Activated CD8-positive, alpha-beta memory T cell treated with anti-CD3 and anti-CD28 coated beads for 36 hours (primary cell): ENCODE measurements at regions not wholly inside any gene's neighbourhood (a gene's known extent, or its start where the extent isn't known, plus 50 kb on each side); places are given as distances from the start of the nearest gene placed in this dataset.
"Not testable (repeated sequence)": the region's sequence is repeated elsewhere in the genome, so short reads cannot be mapped to it uniquely, and the experiment has no call there.

Source experiments
- CTCF ChIA-PET: fragments of 350-600 bp; sonication (Branson Sonifier 250); formaldehyde crosslinking; loops from one replicate; lab custom pipeline; 2021; ENCODE audit warnings: antibody characterized with exemption; lab: Charles Lee
- POLR2A ChIA-PET: fragments of 350-600 bp; sonication (Branson Sonifier 250); formaldehyde crosslinking; loops from one replicate; lab custom pipeline; 2021; ENCODE audit warnings: antibody characterized with exemption; lab: Charles Lee

DNA sequence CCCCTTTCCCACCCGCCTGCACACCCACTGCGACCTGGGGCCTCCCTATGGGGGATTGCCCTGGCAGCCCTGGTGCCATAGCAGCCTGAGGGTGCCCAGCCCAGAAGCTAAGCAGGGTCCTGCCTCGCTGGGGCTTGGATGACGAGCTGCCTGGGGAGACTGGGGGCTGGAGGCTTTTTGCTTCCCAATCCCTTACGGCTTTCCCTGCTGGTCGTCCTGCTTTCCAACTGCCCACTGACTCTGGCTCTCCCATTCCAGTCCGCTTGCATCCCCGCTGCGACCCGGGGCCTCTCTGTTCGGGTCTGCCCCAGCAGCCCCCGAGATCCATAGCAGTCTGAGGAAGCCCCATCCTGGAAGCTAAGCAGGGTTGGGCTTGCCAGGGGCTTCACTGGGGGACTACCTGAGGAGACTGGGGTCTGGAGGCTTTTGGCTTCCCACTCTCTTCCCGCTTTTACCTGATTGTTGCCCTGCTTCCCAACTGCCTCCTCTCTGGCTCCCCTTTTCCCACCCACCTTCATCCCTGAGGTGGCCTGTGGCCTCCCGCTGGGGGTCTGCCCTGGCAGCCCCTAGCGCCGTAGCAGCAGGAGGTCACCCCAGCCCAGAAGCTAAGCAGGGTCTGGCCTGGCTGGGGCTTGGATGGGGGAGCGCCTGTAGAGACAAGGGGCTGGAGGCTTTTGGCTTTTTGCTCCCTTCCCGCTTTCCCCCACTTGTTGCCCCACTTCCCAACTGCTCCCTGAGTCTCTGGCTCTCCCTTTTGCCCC, 2292.8 kb downstream of the TP53TG3F start:
- POLR2A ChIA-PET: no interaction called here
- CTCF ChIA-PET: no interaction called here

DNA sequence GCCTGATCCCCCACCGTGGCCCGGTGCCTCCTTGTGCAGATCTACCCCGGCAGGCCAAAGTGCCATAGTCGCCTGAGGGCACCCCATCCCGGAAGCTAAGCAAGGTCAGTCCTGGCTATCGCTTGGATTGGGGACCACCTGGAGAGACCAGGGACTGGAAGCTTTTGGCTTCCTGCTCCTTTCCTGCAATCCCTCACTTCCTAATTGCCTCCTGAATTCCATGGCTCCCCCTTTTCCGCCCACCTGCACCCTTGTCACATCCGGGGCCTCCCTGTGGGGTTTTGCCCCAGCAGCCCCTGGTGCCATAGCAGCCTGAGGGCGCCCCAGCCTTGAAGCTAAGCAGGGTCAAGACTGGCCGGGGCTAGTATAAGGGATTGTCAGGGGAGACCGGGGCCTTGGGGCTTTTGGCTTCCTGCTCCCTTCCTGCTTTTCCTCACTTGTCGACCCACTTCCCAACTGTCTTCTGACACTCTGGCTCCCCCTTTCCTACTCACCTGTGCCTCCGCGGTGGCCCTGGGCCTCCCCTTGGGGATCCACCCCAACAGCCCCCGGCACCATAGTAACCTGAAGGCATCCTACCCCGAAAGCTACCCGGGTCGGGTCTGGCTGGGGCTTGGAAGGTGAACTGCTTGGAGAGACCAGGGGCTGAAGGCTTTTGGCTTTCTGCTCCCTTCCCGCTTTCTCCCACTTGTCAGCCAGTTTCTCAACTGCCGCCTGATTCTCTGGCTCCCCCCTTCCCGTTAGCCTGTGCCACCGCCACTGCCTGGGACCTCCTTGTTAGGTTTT, 2293.6 kb downstream of the TP53TG3F start:
- CTCF ChIA-PET: no interaction called here
- POLR2A ChIA-PET: no interaction called here

- POLR2A ChIA-PET: no interaction called here
- CTCF ChIA-PET: no interaction called here
Measured at GRCh38 chr16:35753559-35754390, 2294.4 kb downstream of the TP53TG3F start.

- CTCF ChIA-PET: no interaction called here
- POLR2A ChIA-PET: no interaction called here
Measured at GRCh38 chr16:35754391-35755369, 2295.3 kb downstream of the TP53TG3F start.

- ChIA-PET CTCF (no interaction called here), POLR2A (no interaction called here)
Measured at GRCh38 chr16:35788381-35788780, 2329.0 kb downstream of the TP53TG3F start.

GRCh38 chr16:35792516-35793285, 2333.3 kb downstream of the TP53TG3F start:
- ChIA-PET CTCF (no interaction called here), POLR2A (no interaction called here)

DNA sequence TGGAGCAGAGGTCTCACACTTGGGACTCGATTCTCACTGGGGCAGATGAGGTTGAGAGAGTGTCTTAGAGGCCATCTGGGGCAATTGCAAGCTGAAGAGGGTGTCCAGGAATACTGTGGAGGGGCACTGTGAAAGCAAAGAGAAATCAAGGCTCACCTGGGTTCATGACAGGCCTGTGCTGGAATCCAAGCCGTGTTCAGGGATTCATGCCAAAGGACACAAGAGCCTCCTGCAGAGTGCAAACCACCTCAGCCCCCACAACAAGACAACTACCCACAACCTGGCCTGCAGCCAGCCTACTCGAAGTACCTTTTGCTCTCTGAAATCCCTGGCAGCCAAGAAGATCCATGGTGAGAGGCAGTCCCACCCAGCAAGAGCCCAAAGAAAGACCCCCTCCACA, 2334.2 kb downstream of the TP53TG3F start:
- ChIA-PET CTCF (no interaction called here), POLR2A (no interaction called here)

- POLR2A ChIA-PET: no interaction called here
- CTCF ChIA-PET: no interaction called here
Measured at GRCh38 chr16:35794896-35795295, 2335.5 kb downstream of the TP53TG3F start.

- POLR2A ChIA-PET: no interaction called here
- CTCF ChIA-PET: no interaction called here
Measured at GRCh38 chr16:35795361-35796029, 2336.1 kb downstream of the TP53TG3F start.

- ChIA-PET POLR2A (no interaction called here), CTCF (no interaction called here)
Measured at GRCh38 chr16:35797811-35798210, 2338.4 kb downstream of the TP53TG3F start.

DNA sequence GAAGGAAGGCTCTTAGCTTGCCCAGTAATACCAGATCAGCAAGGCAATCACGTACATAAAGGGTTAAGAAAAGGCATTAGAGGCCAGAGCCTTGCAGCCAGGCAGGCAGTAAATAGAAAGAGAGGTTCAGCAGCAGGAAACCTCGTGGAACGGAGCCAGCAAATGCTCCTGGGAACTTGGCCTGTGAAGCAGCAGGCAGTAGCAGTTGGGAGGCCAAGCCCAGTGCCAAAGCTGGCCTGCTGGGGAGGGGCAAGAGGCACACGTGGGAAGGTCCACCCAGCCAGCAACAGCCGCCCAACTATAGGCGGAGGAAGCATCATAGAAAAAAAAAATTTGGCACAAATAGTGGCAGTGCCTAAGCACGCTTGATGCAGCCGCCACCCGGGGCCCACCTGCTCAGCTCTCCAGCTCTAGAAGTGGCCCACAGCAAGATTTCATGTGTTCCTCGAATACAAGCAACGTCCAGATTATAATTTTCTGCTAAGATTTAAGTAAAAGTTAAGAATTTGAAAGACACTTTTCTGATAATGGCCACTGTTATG, 2339.5 kb downstream of the TP53TG3F start:
- POLR2A ChIA-PET: no interaction called here
- CTCF ChIA-PET: no interaction called here

DNA sequence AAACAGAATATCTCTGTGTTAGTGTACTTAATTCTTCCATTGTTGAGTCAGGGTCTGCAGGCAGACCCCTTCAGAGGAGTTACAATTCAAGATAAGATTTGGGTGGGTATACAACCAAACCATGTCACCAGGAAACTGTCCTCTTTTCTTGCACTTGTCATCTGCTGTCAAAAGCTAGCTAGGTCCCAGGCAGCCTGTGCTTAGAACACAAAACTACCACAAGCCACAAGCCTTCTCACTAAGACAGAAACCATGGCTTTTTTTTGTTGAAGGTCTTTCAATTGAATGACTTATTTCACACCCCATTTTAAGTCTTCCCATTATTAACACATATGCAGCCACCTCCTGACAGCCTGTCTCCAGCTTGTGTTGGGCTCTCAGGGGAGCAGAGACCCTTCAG, 2345.1 kb downstream of the TP53TG3F start:
- POLR2A ChIA-PET, CTCF ChIA-PET: not testable (repeated sequence)

DNA sequence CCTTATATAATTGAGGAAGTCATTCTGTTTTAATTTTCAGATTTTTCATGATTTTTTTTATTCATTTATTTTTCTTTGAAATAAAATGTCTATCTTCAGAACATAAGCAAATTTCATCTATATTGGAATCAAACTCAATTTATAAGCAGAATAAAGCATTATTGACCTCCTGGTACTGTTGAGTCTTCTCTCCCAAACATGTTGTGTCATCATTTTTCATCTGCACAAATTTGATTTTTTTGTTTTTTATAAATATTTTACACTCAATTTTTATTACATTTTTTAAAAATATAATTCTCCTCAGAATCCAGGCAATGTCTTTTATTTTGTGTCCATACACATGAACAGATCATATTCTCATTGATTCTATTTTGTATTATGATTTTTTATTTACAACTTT, 2363.9 kb downstream of the TP53TG3F start:
- ChIA-PET POLR2A (no interaction called here), CTCF (no interaction called here)

DNA sequence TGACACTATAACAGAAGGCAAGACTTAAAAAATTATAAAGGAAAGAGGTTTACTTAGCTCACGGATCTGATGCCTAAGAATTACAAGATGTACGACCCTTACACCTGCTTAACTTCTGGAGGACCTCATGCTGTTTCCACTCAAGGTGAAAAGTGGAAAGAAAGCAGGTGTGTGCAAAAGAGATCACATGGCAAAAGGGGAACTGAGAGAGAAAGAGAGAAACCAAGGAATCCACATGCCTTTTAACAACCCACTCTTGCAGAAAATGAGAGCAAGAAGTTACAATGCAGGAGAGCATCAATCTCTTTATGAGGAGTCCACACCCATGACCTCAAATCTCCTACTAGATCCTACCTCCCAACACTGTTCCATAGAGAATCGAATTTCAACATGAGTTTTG, 2382.2 kb downstream of the TP53TG3F start:
- ChIA-PET POLR2A (no interaction called here), CTCF (no interaction called here)

DNA sequence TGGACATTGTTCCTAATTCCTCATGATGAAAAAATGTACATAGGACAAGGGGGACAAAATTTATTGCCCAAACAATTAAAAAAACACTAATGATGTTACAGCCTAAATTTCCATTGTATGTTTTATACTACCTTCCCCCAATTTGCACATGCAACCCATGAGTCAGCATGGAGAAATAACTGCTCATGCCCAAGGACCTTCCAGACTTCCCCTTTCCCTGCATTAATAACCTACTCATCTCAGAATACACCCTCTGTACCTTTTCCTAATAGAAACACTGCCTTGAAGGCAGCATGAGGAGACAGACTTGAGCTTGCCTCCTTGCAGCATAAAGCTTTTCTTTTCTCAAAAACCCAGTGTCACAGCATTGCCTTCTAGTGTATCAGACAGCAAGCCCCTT, 2402.8 kb downstream of the TP53TG3F start:
- CTCF ChIA-PET: no interaction called here
- POLR2A ChIA-PET: no interaction called here

DNA sequence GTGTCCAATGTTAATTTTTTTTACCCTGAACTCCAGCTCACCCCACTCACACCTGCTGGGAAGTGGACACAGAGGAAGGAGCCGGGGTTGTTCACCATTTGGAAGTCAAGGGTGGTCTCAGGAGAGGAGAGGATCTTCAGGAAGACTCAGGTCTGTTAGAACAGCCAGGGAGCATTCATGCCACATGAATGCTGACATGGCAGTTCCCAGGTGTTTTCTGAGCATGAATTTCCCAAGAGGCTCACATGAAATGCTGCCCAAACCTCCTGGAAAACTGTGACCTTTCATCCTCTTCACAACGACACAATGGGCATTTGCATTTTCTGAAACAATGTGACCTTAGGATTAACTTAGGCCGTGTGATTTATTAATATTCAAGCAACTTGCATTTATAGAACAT, 2409.2 kb downstream of the TP53TG3F start:
- ChIA-PET CTCF (no interaction called here), POLR2A (no interaction called here)

- CTCF ChIA-PET: no interaction called here
- POLR2A ChIA-PET: no interaction called here
Measured at GRCh38 chr16:35873472-35873871, 2414.1 kb downstream of the TP53TG3F start.

DNA sequence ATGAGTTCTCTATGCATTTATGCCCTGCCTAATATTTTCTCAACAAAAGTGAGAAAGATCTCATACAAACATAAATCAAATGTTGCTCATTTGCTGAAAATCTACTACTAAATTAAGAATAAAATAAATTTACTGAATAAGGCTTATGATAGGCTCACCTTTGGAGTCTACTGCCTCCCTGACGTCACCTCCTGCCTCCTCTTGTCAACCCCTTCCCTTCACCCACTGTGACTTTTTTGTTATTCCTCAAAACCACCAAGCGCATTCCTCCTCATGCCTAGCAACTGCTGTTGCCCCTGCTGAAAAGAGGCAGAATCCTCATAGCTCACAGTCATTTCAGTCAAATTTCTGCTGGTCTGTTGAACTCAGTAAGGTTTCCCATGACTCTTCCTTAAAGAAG, 2422.2 kb downstream of the TP53TG3F start:
- ChIA-PET POLR2A (no interaction called here), CTCF (no interaction called here)
